Renal pelvis (tissue), 1 donor: ENCODE measurements at regions not wholly inside any gene's neighbourhood (a gene's known extent, or its start where the extent isn't known, plus 50 kb on each side); places are given as distances from the start of the nearest gene placed in this dataset.
A peak's percentile ranks its signal among the peaks of the same experiment; 100 is the strongest.

ENCODE experiments used
- DNase-seq: peaks from one replicate; pipeline ENCODE4 v3.0.0-alpha.2; 2013

- peak; percentile 56 for DNase-seq
These were observed 92.5 kb upstream of the INHBA start for GRCh38 chr7:41795276-41795833.

GRCh38 chr7:41793556-41793955 is 90.7 kb upstream of the INHBA start:
- DNase-seq = no peak

GRCh38 chr7:41792120-41792519 is 89.2 kb upstream of the INHBA start:
- no peak for DNase-seq

- no peak for DNase-seq
These were observed 85.7 kb upstream of the INHBA start for GRCh38 chr7:41788556-41788955.

GRCh38 chr7:41787651-41788350 is 84.9 kb upstream of the INHBA start:
- DNase-seq = no peak

GRCh38 chr7:41786944-41787343 is 84.1 kb upstream of the INHBA start:
- DNase-seq = no peak

- no peak for DNase-seq
These were observed 83.5 kb upstream of the INHBA start for GRCh38 chr7:41786404-41786803.

- DNase-seq = no peak
These were observed 83.0 kb upstream of the INHBA start for GRCh38 chr7:41785840-41786239.

- peak; percentile 33 for DNase-seq
These were observed 82.4 kb upstream of the INHBA start for GRCh38 chr7:41785265-41785664.

GRCh38 chr7:41779918-41780317 is 77.0 kb upstream of the INHBA start:
- DNase-seq = no peak

GRCh38 chr7:41777894-41778596 is 75.2 kb upstream of the INHBA start:
- DNase-seq = no peak

GRCh38 chr7:41774966-41775365 is 72.1 kb upstream of the INHBA start:
- DNase-seq = no peak

GRCh38 chr7:41773756-41774155 is 70.9 kb upstream of the INHBA start:
- no peak for DNase-seq

GRCh38 chr7:41771717-41772116 is 68.8 kb upstream of the INHBA start:
- DNase-seq = no peak

GRCh38 chr7:41769162-41769561 is 66.3 kb upstream of the INHBA start:
- no peak for DNase-seq

GRCh38 chr7:41763626-41764025 is 60.7 kb upstream of the INHBA start:
- DNase-seq = no peak

GRCh38 chr7:41762641-41763040 is 59.8 kb upstream of the INHBA start:
- no peak for DNase-seq

- no peak for DNase-seq
These were observed 57.4 kb upstream of the INHBA start for GRCh38 chr7:41760293-41760692.

GRCh38 chr7:41758321-41758720 is 55.4 kb upstream of the INHBA start:
- no peak for DNase-seq

- no peak for DNase-seq
These were observed 53.8 kb upstream of the INHBA start for GRCh38 chr7:41756650-41757182.

GRCh38 chr7:41755096-41755495 is 52.2 kb upstream of the INHBA start:
- DNase-seq = no peak

- DNase-seq = no peak
These were observed 51.2 kb upstream of the INHBA start for GRCh38 chr7:41754046-41754445.
